Testis (tissue), 2 donors: ENCODE measurements at regions not wholly inside any gene's neighbourhood (a gene's known extent, or its start where the extent isn't known, plus 50 kb on each side); places are given as distances from the start of the nearest gene placed in this dataset.

Source experiments
- CTCF ChIP-seq, 3 experiments: fragments of 450-650 bp in 2 of 3; fragments of 200-600 bp in 1 of 3; sonication (generic) in 1 of 3; IDR thresholded peaks; one replicate each; pipeline ENCODE4 v1.5.1; 2016 to 2019; ENCODE audit warnings: antibody characterized with exemption in 3 of 3, mild to moderate bottlenecking in 2 of 3, moderate library complexity in 1 of 3
- POLR2A ChIP-seq: fragments of 450-650 bp; IDR thresholded peaks from one replicate; pipeline ENCODE4 v1.6.1; 2017; ENCODE audit warnings: antibody characterized with exemption, mild to moderate bottlenecking, moderate library complexity

- TF ChIP-seq CTCF (IDR thresholded peaks at IDR 0.05): no peak
- TF ChIP-seq POLR2A: no peak
Measured at GRCh38 chr17:31692027-31692426, 167.0 kb downstream of the COPRS start.
